Testis (tissue), 2 donors: ENCODE measurements at regions not wholly inside any gene's neighbourhood (a gene's known extent, or its start where the extent isn't known, plus 50 kb on each side); places are given as distances from the start of the nearest gene placed in this dataset.

ENCODE experiments used
- DNase-seq: peaks from one replicate; pipeline ENCODE4 v3.0.0-alpha.2; 2019
- H3K27ac ChIP-seq, 2 donors: fragments of 200-600 bp; sonication (generic); one replicate each; pipeline ENCODE4 v1.5.1; 2019
- H3K27me3 ChIP-seq: fragments of 200-600 bp; sonication (generic); one replicate; pipeline ENCODE4 v1.5.1; 2019
- H3K36me3 ChIP-seq: fragments of 200-600 bp; sonication (generic); one replicate; pipeline ENCODE4 v1.5.1; 2017; ENCODE audit warnings: low read depth; ENCODE audit errors: missing control alignments
- H3K4me1 ChIP-seq: fragments of 200-600 bp; sonication (generic); one replicate; pipeline ENCODE4 v1.5.1; 2019
- H3K4me3 ChIP-seq, 2 donors: fragments of 200-600 bp; sonication (generic); one replicate each; pipeline ENCODE4 v1.5.1; 2017 to 2019
- H3K9me3 ChIP-seq: fragments of 200-600 bp; sonication (generic); one replicate; pipeline ENCODE4 v1.5.1; 2017
- CTCF ChIP-seq, 3 experiments: fragments of 450-650 bp in 2 of 3; fragments of 200-600 bp in 1 of 3; sonication (generic) in 1 of 3; IDR thresholded peaks; one replicate each; pipeline ENCODE4 v1.5.1; 2016 to 2019; ENCODE audit warnings: antibody characterized with exemption in 3 of 3, mild to moderate bottlenecking in 2 of 3, moderate library complexity in 1 of 3
- POLR2A ChIP-seq: fragments of 450-650 bp; IDR thresholded peaks from one replicate; pipeline ENCODE4 v1.6.1; 2017; ENCODE audit warnings: antibody characterized with exemption, mild to moderate bottlenecking, moderate library complexity
- WGBS, 2 donors: methylation state at CpG; one replicate each; pipeline ENCODE4 v1.1.5; 2018; 5-methylcytosine and 5-hydroxymethylcytosine counted together
- intact Hi-C: fragments of 100-400 bp; cut with DNase I; formaldehyde crosslinking; loops from one replicate; pipeline ENCODE4 v1.15.1; 2023; ENCODE audit warnings: low total_unique reads

GRCh38 chr4:27198246-27198645 is 337.6 kb downstream of the STIM2 start:
- Histone ChIP-seq H3K27me3 (no peaks in the 10 kb centered on the region), H3K4me3 (no peak overlapping the region), H3K36me3 (no peaks in the 10 kb centered on the region), H3K27ac (no peak overlapping the region), H3K4me1 (no peaks in the 10 kb centered on the region), H3K9me3 (no peaks in the 10 kb centered on the region)
- intact Hi-C loops, result no loop called here
- 42 to 50% methylated on average over 2 of the region's 2 CpGs for WGBS, 2 donors
- DNase-seq, result no peak
- TF ChIP-seq POLR2A (no peak), CTCF (IDR thresholded peaks at IDR 0.05) (no peak)

- intact Hi-C loops, result no loop called here
- Histone ChIP-seq H3K36me3 (no peaks in the 10 kb centered on the region), H3K27ac (no peak overlapping the region), H3K4me3 (no peak overlapping the region), H3K27me3 (no peaks in the 10 kb centered on the region), H3K4me1 (no peaks in the 10 kb centered on the region), H3K9me3 (no peaks in the 10 kb centered on the region)
- DNase-seq, result no peak
- WGBS, 2 donors, result 60 to 68% methylated on average over 2 of the region's 2 CpGs
- TF ChIP-seq CTCF (IDR thresholded peaks at IDR 0.05) (no peak), POLR2A (no peak)
These were observed 338.3 kb downstream of the STIM2 start for GRCh38 chr4:27198971-27199370.

GRCh38 chr4:27206009-27206408 is 345.4 kb downstream of the STIM2 start:
- H3K27me3 ChIP-seq, result no peaks in the 10 kb centered on the region
- H3K9me3 ChIP-seq, result no peaks in the 10 kb centered on the region
- H3K36me3 ChIP-seq, result no peaks in the 10 kb centered on the region
- intact Hi-C loops, result no loop called here
- H3K4me1 ChIP-seq, result no peaks in the 10 kb centered on the region
- DNase-seq, result no peak
- H3K4me3 ChIP-seq, result no peak overlapping the region
- no peak overlapping the region for H3K27ac ChIP-seq
- TF ChIP-seq CTCF (IDR thresholded peaks at IDR 0.05) (no peak), POLR2A (no peak)

GRCh38 chr4:27210956-27211355 is 350.3 kb downstream of the STIM2 start:
- H3K36me3 ChIP-seq, result no peaks in the 10 kb centered on the region
- intact Hi-C loops, result no loop called here
- TF ChIP-seq CTCF (IDR thresholded peaks at IDR 0.05) (no peak), POLR2A (no peak)
- H3K27me3 ChIP-seq, result no peaks in the 10 kb centered on the region
- WGBS, 2 donors, result 69 to 79% methylated on average over 4 of the region's 4 CpGs
- no peaks in the 10 kb centered on the region for H3K4me1 ChIP-seq
- no peak overlapping the region for H3K4me3 ChIP-seq
- H3K27ac ChIP-seq, result no peak overlapping the region
- no peaks in the 10 kb centered on the region for H3K9me3 ChIP-seq
- DNase-seq, result no peak

- no peaks in the 10 kb centered on the region for H3K36me3 ChIP-seq
- 83 to 87% methylated on average over 3 of the region's 3 CpGs for WGBS, 2 donors
- TF ChIP-seq CTCF (IDR thresholded peaks at IDR 0.05) (no peak), POLR2A (no peak)
- DNase-seq, result no peak
- H3K27me3 ChIP-seq, result no peaks in the 10 kb centered on the region
- H3K9me3 ChIP-seq, result no peaks in the 10 kb centered on the region
- no peak overlapping the region for H3K4me3 ChIP-seq
- intact Hi-C loops, result no loop called here
- no peaks in the 10 kb centered on the region for H3K4me1 ChIP-seq
- no peak overlapping the region for H3K27ac ChIP-seq
These were observed 353.4 kb downstream of the STIM2 start for GRCh38 chr4:27214010-27214409.
